HFFc6 (cell line): ENCODE measurements at regions not wholly inside any gene's neighbourhood (a gene's known extent, or its start where the extent isn't known, plus 50 kb on each side); places are given as distances from the start of the nearest gene placed in this dataset.

Experiments
- DNase-seq: peaks from one replicate; pipeline ENCODE4 v3.0.0-alpha.2; 2018
- H3K27ac Mint-ChIP-seq: 2 replicates; pipeline ENCODE4 v1.8.0; 2020; ENCODE audit warnings: mild to moderate bottlenecking, mixed read lengths
- H3K27me3 Mint-ChIP-seq: 2 replicates; pipeline ENCODE4 v1.8.0; 2021; ENCODE audit warnings: mild to moderate bottlenecking, moderate library complexity, mixed read lengths; ENCODE audit not compliant: insufficient read depth
- H3K36me3 Mint-ChIP-seq: 2 replicates; pipeline ENCODE4 v1.8.0; 2021; ENCODE audit warnings: low read depth, mixed read lengths
- H3K4me1 Mint-ChIP-seq: 2 replicates; pipeline ENCODE4 v1.8.0; 2020; ENCODE audit warnings: low read depth, mixed read lengths
- H3K4me3 Mint-ChIP-seq: 2 replicates; pipeline ENCODE4 v1.8.0; 2020; ENCODE audit warnings: mild to moderate bottlenecking, moderate library complexity, mixed read lengths
- H3K9me3 Mint-ChIP-seq: 2 replicates; pipeline ENCODE4 v1.8.0; 2020; ENCODE audit warnings: mild to moderate bottlenecking, mixed read lengths
- CTCF ChIP-seq: fragments of 200-600 bp; sonication (generic); IDR thresholded peaks from 2 replicates; pipeline ENCODE4 v1.5.0; 2021; ENCODE audit warnings: antibody characterized with exemption, mild to moderate bottlenecking

DNA sequence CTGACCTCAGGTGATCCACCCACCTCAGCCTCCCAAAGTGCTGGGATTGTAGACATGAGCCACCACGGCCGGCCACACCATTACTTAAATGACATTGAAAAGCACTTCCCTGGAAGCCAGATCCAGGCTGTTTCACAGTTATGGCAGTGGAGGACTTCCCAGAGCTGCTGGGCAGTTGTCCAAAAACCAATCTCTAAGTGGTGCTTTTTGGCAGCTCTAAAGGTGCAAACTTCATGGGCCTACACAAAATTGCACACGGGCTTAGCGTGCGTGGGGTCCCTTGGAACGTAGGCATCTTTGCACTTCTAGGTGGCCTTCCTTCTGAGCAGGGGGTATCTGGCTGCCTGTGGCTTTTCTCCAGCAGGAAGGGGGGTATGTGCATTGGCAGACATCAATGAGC is 172.3 kb downstream of the SHOX start:
- peaks cover 12% of the 10 kb centered on the region; the same call in 1 of the 2 replicates for H3K9me3 Mint-ChIP-seq
- H3K4me3 Mint-ChIP-seq, result no peak overlapping the region
- peaks cover 7% of the 10 kb centered on the region; the same call in 1 of the 2 replicates for H3K36me3 Mint-ChIP-seq
- H3K27ac Mint-ChIP-seq, result no peak overlapping the region
- TF ChIP-seq CTCF, result no peak
- H3K4me1 Mint-ChIP-seq, result no peaks in the 10 kb centered on the region
- H3K27me3 Mint-ChIP-seq, result peaks cover 29% of the 10 kb centered on the region
- DNase-seq, result no peak

DNA sequence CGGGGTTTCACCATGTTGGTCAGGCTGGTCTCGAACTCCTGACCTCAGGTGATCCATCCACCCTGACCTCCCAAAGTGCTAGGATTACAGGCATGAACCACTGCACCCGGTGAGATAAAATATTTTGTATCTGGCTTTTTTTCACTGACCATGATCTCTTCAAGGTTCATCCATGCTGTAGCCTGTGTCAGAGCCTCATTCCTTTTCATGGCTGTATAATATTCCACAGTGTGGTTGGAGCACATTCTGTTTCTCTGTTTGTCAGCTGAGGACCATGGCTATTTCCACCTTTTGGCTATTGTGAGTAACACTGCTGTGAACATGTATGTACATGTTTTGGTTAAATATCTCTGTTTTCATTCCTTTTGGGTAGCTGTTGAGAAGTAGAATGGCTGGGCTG is 169.2 kb downstream of the SHOX start:
- no peak for DNase-seq
- Mint-ChIP-seq H3K36me3 (peaks cover 7% of the 10 kb centered on the region; the same call in 1 of the 2 replicates), H3K27ac (no peak overlapping the region), H3K4me3 (no peak overlapping the region), H3K27me3 (peaks cover 15% of the 10 kb centered on the region), H3K4me1 (no peaks in the 10 kb centered on the region), H3K9me3 (peaks cover 12% of the 10 kb centered on the region; the same call in 1 of the 2 replicates)
- TF ChIP-seq CTCF, result no peak

DNA sequence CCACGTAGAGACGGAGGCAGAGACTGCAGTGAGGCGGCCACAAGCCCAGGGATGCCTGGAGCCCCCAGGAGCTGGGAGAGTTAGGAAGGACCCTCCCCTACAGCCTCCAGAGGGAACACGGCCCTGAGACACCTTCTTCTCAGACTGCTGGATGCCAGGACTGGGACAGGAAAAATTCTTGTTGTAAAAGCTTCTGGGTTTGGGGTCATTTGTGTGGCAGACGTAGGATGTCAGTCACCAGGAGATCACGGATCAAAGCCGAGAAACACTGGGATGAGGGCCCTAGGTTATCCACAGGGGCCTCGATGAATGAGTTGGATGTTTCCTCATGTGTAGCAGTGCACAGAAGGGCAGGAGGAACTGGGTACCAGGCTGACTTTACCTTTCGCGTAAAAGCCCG is 163.7 kb downstream of the SHOX start:
- H3K27me3 Mint-ChIP-seq, result peaks cover 9% of the 10 kb centered on the region
- no peaks in the 10 kb centered on the region; the same call in 1 of the 2 replicates for H3K36me3 Mint-ChIP-seq
- no peak overlapping the region for H3K4me3 Mint-ChIP-seq
- H3K27ac Mint-ChIP-seq, result no peak overlapping the region
- DNase-seq, result no peak
- TF ChIP-seq CTCF, result no peak
- no peaks in the 10 kb centered on the region for H3K4me1 Mint-ChIP-seq
- H3K9me3 Mint-ChIP-seq, result no peaks in the 10 kb centered on the region; the same call in 1 of the 2 replicates

DNA sequence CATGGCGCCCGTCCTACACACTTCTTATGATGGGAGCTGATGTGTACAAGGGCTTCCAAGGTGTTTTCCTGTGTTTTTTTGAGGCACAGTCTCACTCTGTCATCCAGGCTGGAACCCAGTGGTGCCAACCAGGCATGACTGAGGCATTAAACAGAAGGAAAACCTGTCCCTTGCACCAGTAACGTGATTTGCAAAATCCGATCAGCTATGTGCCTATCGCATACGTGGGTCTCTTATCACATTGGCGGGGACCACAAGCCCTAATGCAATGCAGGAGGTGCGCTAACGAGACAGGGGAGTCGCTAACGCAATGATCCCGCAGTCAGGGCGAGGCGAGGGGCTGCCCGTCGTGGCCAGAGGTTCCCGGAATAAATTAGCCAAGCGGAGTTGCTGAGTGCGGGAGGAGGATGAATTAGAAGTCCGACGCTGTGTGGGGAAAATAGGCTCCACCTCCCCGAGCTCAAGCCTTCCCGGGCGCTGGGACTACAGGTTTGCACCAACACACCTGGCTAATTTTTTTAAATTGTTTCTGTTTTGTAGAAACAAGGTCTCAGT is 162.7 kb downstream of the SHOX start:
- H3K4me1 Mint-ChIP-seq, result no peaks in the 10 kb centered on the region
- TF ChIP-seq CTCF, result no peak
- DNase-seq, result no peak
- no peaks in the 10 kb centered on the region; the same call in 1 of the 2 replicates for H3K9me3 Mint-ChIP-seq
- H3K4me3 Mint-ChIP-seq, result no peak overlapping the region
- H3K36me3 Mint-ChIP-seq, result no peaks in the 10 kb centered on the region; the same call in 1 of the 2 replicates
- peaks cover 8% of the 10 kb centered on the region for H3K27me3 Mint-ChIP-seq
- H3K27ac Mint-ChIP-seq, result no peak overlapping the region

GRCh38 chrX:791479-792034 is 161.0 kb downstream of the SHOX start:
- no peak overlapping the region for H3K4me3 Mint-ChIP-seq
- no peak overlapping the region for H3K27ac Mint-ChIP-seq
- no peaks in the 10 kb centered on the region; the same call in 1 of the 2 replicates for H3K36me3 Mint-ChIP-seq
- no peak for DNase-seq
- H3K4me1 Mint-ChIP-seq, result no peaks in the 10 kb centered on the region
- no peaks in the 10 kb centered on the region; the same call in 1 of the 2 replicates for H3K9me3 Mint-ChIP-seq
- no peak for TF ChIP-seq CTCF
- peaks cover 7% of the 10 kb centered on the region for H3K27me3 Mint-ChIP-seq
